Chondrocyte (in vitro differentiated cells): ENCODE measurements at regions not wholly inside any gene's neighbourhood (a gene's known extent, or its start where the extent isn't known, plus 50 kb on each side); places are given as distances from the start of the nearest gene placed in this dataset.
"Not testable (repeated sequence)": the region's sequence is repeated elsewhere in the genome, so short reads cannot be mapped to it uniquely, and the experiment has no call there.

Experiments
- DNase-seq: peaks from one replicate; pipeline ENCODE4 v3.0.0; 2021; ENCODE audit warnings: mixed read lengths, low spot score
- H3K27ac Mint-ChIP-seq: one replicate; pipeline ENCODE4 v1.8.0; 2021; ENCODE audit warnings: mild to moderate bottlenecking, moderate library complexity, mixed read lengths; ENCODE audit not compliant: unreplicated experiment
- H3K27me3 Mint-ChIP-seq: 2 replicates; pipeline ENCODE4 v1.8.0; 2021; ENCODE audit warnings: low read depth, mixed read lengths
- H3K36me3 Mint-ChIP-seq: 2 replicates; pipeline ENCODE4 v1.8.0; 2021; ENCODE audit warnings: low read depth, mixed read lengths
- H3K4me1 Mint-ChIP-seq: 2 replicates; pipeline ENCODE4 v1.8.0; 2021; ENCODE audit warnings: low read depth, mild to moderate bottlenecking, mixed read lengths
- H3K4me3 Mint-ChIP-seq: one replicate; pipeline ENCODE4 v1.8.0; 2021; ENCODE audit warnings: mild to moderate bottlenecking, moderate library complexity, mixed read lengths; ENCODE audit not compliant: unreplicated experiment
- H3K9me3 Mint-ChIP-seq: 2 replicates; pipeline ENCODE4 v1.8.0; 2021; ENCODE audit warnings: low read depth, mixed read lengths
- TF ChIP-seq, protein P1 (sequence below): fragments of 200-600 bp; sonication (generic); IDR thresholded peaks from 2 replicates; pipeline ENCODE4 v1.5.0; 2021; ENCODE audit warnings: antibody characterized with exemption, mild to moderate bottlenecking, moderate library complexity

DNA sequence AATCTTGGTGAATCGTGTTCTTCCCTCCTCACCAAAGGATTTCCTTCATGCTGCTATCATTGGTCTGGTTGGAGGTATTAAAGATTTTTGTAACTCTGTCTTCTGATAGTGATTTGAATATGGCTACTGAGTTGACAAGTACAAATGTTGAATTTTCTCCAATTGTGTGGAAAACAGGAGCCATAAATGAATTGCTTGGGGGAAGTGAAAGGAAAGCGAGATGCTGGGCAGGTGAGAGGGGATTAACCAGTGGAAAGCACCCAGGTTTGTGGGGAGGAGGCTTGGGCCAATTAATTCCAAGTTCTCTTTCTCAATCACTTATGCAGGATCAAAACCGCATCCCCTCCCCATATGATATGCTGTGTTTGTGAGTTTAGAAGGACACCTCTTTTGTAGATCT is 372.5 kb downstream of the IL20RB start:
- Mint-ChIP-seq H3K36me3 (no peaks in the 10 kb centered on the region), H3K9me3 (peaks cover 10% of the 10 kb centered on the region), H3K4me1 (no peaks in the 10 kb centered on the region), H3K4me3 (no peak overlapping the region), H3K27ac (no peak overlapping the region), H3K27me3 (no peaks in the 10 kb centered on the region)
- no peak for DNase-seq
- TF ChIP-seq, protein P1, sequence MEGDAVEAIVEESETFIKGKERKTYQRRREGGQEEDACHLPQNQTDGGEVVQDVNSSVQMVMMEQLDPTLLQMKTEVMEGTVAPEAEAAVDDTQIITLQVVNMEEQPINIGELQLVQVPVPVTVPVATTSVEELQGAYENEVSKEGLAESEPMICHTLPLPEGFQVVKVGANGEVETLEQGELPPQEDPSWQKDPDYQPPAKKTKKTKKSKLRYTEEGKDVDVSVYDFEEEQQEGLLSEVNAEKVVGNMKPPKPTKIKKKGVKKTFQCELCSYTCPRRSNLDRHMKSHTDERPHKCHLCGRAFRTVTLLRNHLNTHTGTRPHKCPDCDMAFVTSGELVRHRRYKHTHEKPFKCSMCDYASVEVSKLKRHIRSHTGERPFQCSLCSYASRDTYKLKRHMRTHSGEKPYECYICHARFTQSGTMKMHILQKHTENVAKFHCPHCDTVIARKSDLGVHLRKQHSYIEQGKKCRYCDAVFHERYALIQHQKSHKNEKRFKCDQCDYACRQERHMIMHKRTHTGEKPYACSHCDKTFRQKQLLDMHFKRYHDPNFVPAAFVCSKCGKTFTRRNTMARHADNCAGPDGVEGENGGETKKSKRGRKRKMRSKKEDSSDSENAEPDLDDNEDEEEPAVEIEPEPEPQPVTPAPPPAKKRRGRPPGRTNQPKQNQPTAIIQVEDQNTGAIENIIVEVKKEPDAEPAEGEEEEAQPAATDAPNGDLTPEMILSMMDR, result no peak

- no peaks in the 10 kb centered on the region for H3K36me3 Mint-ChIP-seq
- H3K27me3 Mint-ChIP-seq, result no peaks in the 10 kb centered on the region
- no peak overlapping the region for H3K27ac Mint-ChIP-seq
- DNase-seq, result no peak
- H3K9me3 Mint-ChIP-seq, result peaks cover 6% of the 10 kb centered on the region
- H3K4me3 Mint-ChIP-seq, result no peak overlapping the region
- H3K4me1 Mint-ChIP-seq, result no peaks in the 10 kb centered on the region
- TF ChIP-seq, protein P1, result no peak
Measured at GRCh38 chr3:137332297-137332696, 374.5 kb downstream of the IL20RB start.

DNA sequence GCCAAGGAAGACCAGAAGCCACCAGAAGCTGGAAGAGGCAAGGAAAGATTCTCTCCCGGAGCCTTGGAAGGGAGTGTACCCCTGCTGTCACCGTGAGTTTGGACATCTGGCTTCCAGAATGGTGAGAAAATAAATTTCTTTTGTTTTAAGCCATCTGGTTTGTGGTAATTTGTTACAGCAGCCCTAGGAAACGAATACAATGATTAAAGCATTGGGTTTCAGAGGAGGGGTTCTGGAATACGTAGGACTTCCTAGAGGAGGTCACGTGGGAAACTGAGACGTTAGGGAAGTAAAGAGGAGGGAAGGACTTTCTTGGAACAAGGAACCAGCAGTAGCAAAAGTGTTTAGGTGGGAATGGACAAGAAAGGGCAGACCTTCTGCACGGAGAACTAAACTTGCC is 377.7 kb downstream of the IL20RB start:
- no peak for DNase-seq
- Mint-ChIP-seq H3K27ac (no peak overlapping the region), H3K36me3 (no peaks in the 10 kb centered on the region), H3K4me3 (no peak overlapping the region), H3K9me3 (peaks cover 29% of the 10 kb centered on the region), H3K4me1 (no peaks in the 10 kb centered on the region), H3K27me3 (no peaks in the 10 kb centered on the region)
- TF ChIP-seq, protein P1, result no peak

DNA sequence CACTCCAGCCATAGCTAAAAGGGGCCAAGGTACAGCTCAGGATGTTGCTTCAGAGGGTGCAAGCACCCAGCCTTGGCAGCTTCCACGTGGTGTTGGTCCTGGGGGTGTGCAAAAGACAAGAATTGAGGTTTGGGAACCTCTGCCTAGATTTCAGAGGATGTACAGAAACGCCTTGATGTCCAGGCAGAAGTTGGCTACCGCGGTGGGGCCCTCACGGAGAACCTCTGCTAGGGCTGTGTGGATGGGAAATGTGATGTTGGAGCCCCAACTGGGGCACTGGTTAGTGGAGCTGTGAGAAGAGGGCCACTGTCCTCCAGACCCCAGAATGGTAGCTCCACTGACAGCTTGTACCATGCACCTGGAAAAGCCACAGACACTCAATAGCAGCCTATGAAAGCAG is 380.6 kb downstream of the IL20RB start:
- not testable (repeated sequence) for H3K4me1 Mint-ChIP-seq, DNase-seq, H3K27ac Mint-ChIP-seq, H3K4me3 Mint-ChIP-seq, H3K36me3 Mint-ChIP-seq, H3K27me3 Mint-ChIP-seq
- peaks cover 27% of the 10 kb centered on the region for H3K9me3 Mint-ChIP-seq

DNA sequence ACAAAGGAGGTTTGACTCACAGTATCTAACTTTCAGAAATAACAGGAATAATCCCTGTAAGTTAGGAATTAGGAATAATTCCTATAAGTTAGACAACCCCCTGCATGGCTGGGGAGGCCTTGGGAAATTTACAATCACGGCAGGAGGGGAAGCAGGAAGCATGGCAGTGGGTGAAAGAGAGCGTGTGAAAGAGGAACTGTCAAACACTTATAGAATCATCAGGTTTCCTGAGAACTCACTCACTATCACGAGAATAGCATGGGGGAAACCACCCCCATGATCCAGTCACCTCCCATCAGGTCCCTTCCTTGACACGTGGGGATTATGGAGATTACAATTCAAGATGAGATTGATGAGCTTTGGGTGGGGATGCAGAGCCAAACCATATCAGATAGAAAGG is 385.5 kb downstream of the IL20RB start:
- no peaks in the 10 kb centered on the region for H3K27me3 Mint-ChIP-seq
- H3K4me1 Mint-ChIP-seq, result no peaks in the 10 kb centered on the region
- H3K9me3 Mint-ChIP-seq, result peaks cover 19% of the 10 kb centered on the region
- DNase-seq, result no peak
- no peak overlapping the region for H3K27ac Mint-ChIP-seq
- H3K36me3 Mint-ChIP-seq, result no peaks in the 10 kb centered on the region
- TF ChIP-seq, protein P1, result no peak
- H3K4me3 Mint-ChIP-seq, result no peak overlapping the region

DNA sequence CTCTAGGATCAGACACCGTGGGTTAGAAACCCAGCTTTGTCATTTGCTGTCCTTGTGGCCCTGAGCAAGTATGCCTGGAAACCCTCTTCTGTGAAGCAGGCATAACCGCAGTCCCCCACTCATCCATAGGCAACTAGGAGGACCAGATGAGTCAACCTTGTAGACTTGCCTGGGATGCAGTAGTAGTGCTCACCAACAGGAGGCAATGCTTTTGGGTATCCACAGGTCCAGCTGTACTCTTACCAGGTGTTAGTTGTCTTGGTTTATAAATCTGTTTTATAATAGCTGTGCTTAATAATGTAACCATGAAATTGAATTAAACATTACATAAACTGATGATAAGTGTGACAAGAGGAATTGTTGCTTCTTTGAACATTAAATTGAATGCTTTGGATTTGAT is 389.3 kb downstream of the IL20RB start:
- Mint-ChIP-seq H3K27me3 (no peaks in the 10 kb centered on the region), H3K36me3 (no peaks in the 10 kb centered on the region), H3K27ac (no peak overlapping the region), H3K9me3 (peaks cover 2% of the 10 kb centered on the region), H3K4me1 (no peaks in the 10 kb centered on the region), H3K4me3 (no peak overlapping the region)
- TF ChIP-seq, protein P1, result no peak
- no peak for DNase-seq
